ENCODE measurements at regions not wholly inside any gene's neighbourhood (a gene's known extent, or its start where the extent isn't known, plus 50 kb on each side); places are given as distances from the start of the nearest gene placed in this dataset.
"Not testable (repeated sequence)": the region's sequence is repeated elsewhere in the genome, so short reads cannot be mapped to it uniquely, and the experiment has no call there.

GRCh38 chr13:110045202-110045601, 258.8 kb upstream of the IRS2 start:
- TF ChIP-seq CTCF (conservative IDR thresholded peaks at IDR 0.05) = no peak
- H3K27ac ChIP-seq = no peak overlapping the region

- no peak for TF ChIP-seq CTCF (conservative IDR thresholded peaks at IDR 0.05)
- H3K27ac ChIP-seq = no peak overlapping the region
These were observed 258.2 kb upstream of the IRS2 start for GRCh38 chr13:110044551-110045111.

- no peak overlapping the region for H3K27ac ChIP-seq
- TF ChIP-seq CTCF (conservative IDR thresholded peaks at IDR 0.05) = no peak
These were observed 256.0 kb upstream of the IRS2 start for GRCh38 chr13:110042253-110042950.

- not testable (repeated sequence) for H3K27ac ChIP-seq
These were observed 255.3 kb upstream of the IRS2 start for GRCh38 chr13:110041638-110042037.

- H3K27ac ChIP-seq = no peak overlapping the region
- no peak for TF ChIP-seq CTCF (conservative IDR thresholded peaks at IDR 0.05)
These were observed 251.7 kb upstream of the IRS2 start for GRCh38 chr13:110037925-110038573.

GRCh38 chr13:110036060-110036459, 249.7 kb upstream of the IRS2 start:
- TF ChIP-seq CTCF (conservative IDR thresholded peaks at IDR 0.05) = no peak
- no peak overlapping the region; the same call in 1 of the 2 replicates for H3K27ac ChIP-seq

- no peak for TF ChIP-seq CTCF (conservative IDR thresholded peaks at IDR 0.05)
- H3K27ac ChIP-seq = no peak overlapping the region
These were observed 247.7 kb upstream of the IRS2 start for GRCh38 chr13:110034031-110034549.

GRCh38 chr13:110032969-110033368, 246.6 kb upstream of the IRS2 start:
- no peak for TF ChIP-seq CTCF (conservative IDR thresholded peaks at IDR 0.05)
- no peak overlapping the region for H3K27ac ChIP-seq

Measured in VCaP (cell line).